Breast epithelium (tissue), 4 donors: ENCODE measurements at regions not wholly inside any gene's neighbourhood (a gene's known extent, or its start where the extent isn't known, plus 50 kb on each side); places are given as distances from the start of the nearest gene placed in this dataset.
A peak's percentile ranks its signal among the peaks of the same experiment; 100 is the strongest.

ENCODE experiments used
- DNase-seq, 2 donors: peaks; one replicate each; pipeline ENCODE4 v3.0.0-alpha.2; 2019; ENCODE audit warnings: low spot score in 2 of 2
- H3K27ac ChIP-seq, 2 donors: fragments of 200-600 bp; sonication (generic) in 1 of 2; one replicate each; pipeline ENCODE4 v1.5.1; 2016 to 2019; ENCODE audit warnings: mild to moderate bottlenecking in 1 of 2
- H3K27me3 ChIP-seq, 2 donors: fragments of 200-600 bp; sonication (generic) in 1 of 2; one replicate each; pipeline versions ENCODE4 v1.5.1 to v1.6.0; 2017 to 2019; ENCODE audit warnings: control low read depth in 1 of 2, mild to moderate bottlenecking in 1 of 2
- H3K36me3 ChIP-seq: fragments of 200-600 bp; one replicate; pipeline ENCODE4 v1.5.1; 2019
- H3K4me1 ChIP-seq, 2 donors: fragments of 200-600 bp; sonication (generic); one replicate each; pipeline ENCODE4 v1.5.1; 2016 to 2019; ENCODE audit warnings: control low read depth in 1 of 2
- H3K4me3 ChIP-seq, 3 donors: fragments of 200-600 bp; sonication (generic); 1 replicate in 2 of 3; 2 replicates in 1 of 3; pipeline ENCODE4 v1.5.1; 2016 to 2019; ENCODE audit warnings: mild to moderate bottlenecking in 3 of 3, moderate library complexity in 2 of 3
- H3K9me3 ChIP-seq, 2 donors: fragments of 200-600 bp; sonication (generic) in 1 of 2; one replicate each; pipeline ENCODE4 v1.5.1; 2016 to 2019; ENCODE audit warnings: control low read depth in 1 of 2
- CTCF ChIP-seq, 3 donors: fragments of 450-650 bp; IDR thresholded peaks; one replicate each; pipeline ENCODE4 v1.5.1; 2016 to 2017; ENCODE audit warnings: antibody characterized with exemption in 3 of 3, mild to moderate bottlenecking in 3 of 3, moderate library complexity in 3 of 3
- POLR2A ChIP-seq: fragments of 450-650 bp; IDR thresholded peaks from one replicate; pipeline ENCODE4 v1.6.1; 2016; ENCODE audit warnings: antibody characterized with exemption, mild to moderate bottlenecking, moderate library complexity
- POLR2AphosphoS5 ChIP-seq, 3 donors: sonication (generic); formaldehyde crosslinking; IDR thresholded peaks; one replicate each; pipeline ENCODE4 v1.6.1; 2017; ENCODE audit warnings: antibody characterized with exemption in 3 of 3
- intact Hi-C: fragments of 100-400 bp; cut with DNase I; formaldehyde crosslinking; loops from one replicate; pipeline ENCODE4 v1.15.1; 2023; ENCODE audit warnings: low total_unique reads

- no peaks in the 10 kb centered on the region for H3K4me1 ChIP-seq
- no peaks in the 10 kb centered on the region for H3K9me3 ChIP-seq
- intact Hi-C loops: no loop called here
- H3K4me3 ChIP-seq: no peak overlapping the region
- TF ChIP-seq POLR2A: no peak
- no peak for TF ChIP-seq CTCF (IDR thresholded peaks at IDR 0.05)
- no peak for TF ChIP-seq POLR2AphosphoS5 (IDR thresholded peaks at IDR 0.05)
- no peak overlapping the region for H3K27ac ChIP-seq
- no peaks in the 10 kb centered on the region for H3K36me3 ChIP-seq
- no peaks in the 10 kb centered on the region for H3K27me3 ChIP-seq
- no peak for DNase-seq
Observed at GRCh38 chr2:6167592-6168138, 475.5 kb downstream of the SOX11 start.

DNA sequence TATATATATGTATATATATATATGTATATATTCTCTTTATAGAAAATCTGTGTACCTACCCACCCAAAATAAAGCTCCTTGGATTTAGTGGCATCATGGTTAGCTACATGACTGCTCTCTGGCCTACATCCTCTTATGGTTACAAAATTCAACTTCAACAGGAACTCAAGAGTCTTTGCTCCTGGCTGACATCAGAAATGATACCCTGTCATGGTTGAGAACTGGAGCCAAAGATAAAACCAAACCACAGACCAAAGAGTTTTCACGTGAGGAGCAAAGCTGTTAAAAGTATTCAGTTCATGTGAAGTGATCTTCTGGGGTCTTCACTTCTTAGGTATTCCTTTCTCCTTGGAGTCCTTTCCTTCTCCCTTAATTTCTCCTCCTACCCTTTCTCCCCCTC is 476.3 kb downstream of the SOX11 start:
- peaks cover 0 to 1% of the 10 kb centered on the region in 2 donors for H3K9me3 ChIP-seq
- intact Hi-C loops: no loop called here
- TF ChIP-seq POLR2A: no peak
- no peak for TF ChIP-seq POLR2AphosphoS5 (IDR thresholded peaks at IDR 0.05)
- H3K27ac ChIP-seq: no peak overlapping the region
- no peak for DNase-seq
- no peaks in the 10 kb centered on the region for H3K36me3 ChIP-seq
- no peaks in the 10 kb centered on the region for H3K4me1 ChIP-seq
- no peaks in the 10 kb centered on the region for H3K27me3 ChIP-seq
- H3K4me3 ChIP-seq: no peak overlapping the region

DNA sequence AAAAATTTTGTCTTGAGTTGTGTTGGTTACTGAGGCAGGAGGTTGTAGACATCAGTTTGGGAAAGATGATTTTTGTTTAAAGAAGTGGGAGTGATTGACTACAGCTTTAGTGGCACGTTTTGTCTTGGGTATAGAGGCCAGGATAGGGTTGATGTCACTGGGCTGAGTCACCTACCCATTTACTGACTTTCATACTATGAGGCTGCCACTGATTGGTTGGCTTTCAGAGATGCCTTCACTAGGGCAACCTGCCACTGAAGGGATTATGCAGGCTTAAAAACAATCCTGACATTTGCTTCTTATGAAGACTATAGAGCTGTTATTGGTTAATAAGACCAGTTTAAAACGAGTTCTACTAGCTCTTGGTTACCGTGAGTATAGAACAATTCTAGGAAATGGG is 479.1 kb downstream of the SOX11 start:
- TF ChIP-seq CTCF (IDR thresholded peaks at IDR 0.05): no peak
- no peak for TF ChIP-seq POLR2A
- no peak for TF ChIP-seq POLR2AphosphoS5 (IDR thresholded peaks at IDR 0.05)
- Histone ChIP-seq H3K27ac (no peak overlapping the region), H3K36me3 (no peaks in the 10 kb centered on the region), H3K4me1 (no peaks in the 10 kb centered on the region), H3K9me3 (peaks cover 0 to 11% of the 10 kb centered on the region in 2 donors), H3K4me3 (no peak overlapping the region), H3K27me3 (no peaks in the 10 kb centered on the region)
- intact Hi-C loops: no loop called here
- DNase-seq: no peak

DNA sequence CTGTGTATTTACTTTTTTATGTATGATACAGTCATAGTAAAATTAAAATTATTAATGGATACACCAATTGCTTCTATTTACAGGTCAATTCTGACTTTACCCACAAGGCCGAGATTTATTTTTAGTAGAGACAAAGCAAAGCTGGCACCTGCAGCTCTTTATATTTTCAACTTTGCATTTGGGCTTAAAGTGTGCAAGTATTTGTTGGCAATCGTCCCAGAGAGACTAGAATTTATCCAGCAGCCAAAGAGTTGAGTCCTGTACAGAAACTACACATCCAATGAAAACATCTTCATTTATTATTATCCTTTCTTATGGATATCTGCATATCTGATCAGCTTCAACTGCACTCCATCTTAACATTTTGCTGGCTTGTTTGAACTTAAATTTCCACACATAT is 485.6 kb downstream of the SOX11 start:
- Histone ChIP-seq H3K27ac (no peak overlapping the region), H3K27me3 (no peaks in the 10 kb centered on the region), H3K9me3 (peaks cover 0 to 11% of the 10 kb centered on the region in 2 donors), H3K4me1 (no peaks in the 10 kb centered on the region), H3K36me3 (no peaks in the 10 kb centered on the region), H3K4me3 (no peak overlapping the region)
- intact Hi-C loops: no loop called here
- no peak for DNase-seq
- TF ChIP-seq POLR2AphosphoS5 (IDR thresholded peaks at IDR 0.05): no peak
- TF ChIP-seq POLR2A: no peak
- TF ChIP-seq CTCF (IDR thresholded peaks at IDR 0.05): no peak

GRCh38 chr2:6181525-6181924 is 489.3 kb downstream of the SOX11 start:
- H3K4me1 ChIP-seq: peaks cover 0 to 3% of the 10 kb centered on the region in 2 donors
- H3K9me3 ChIP-seq: no peaks in the 10 kb centered on the region
- intact Hi-C loops: no loop called here
- peak overlapping the region; percentile 10 to 57 for H3K27ac ChIP-seq
- H3K4me3 ChIP-seq: no peak overlapping the region
- no peak for DNase-seq
- no peaks in the 10 kb centered on the region for H3K36me3 ChIP-seq
- no peaks in the 10 kb centered on the region for H3K27me3 ChIP-seq
- no peak for TF ChIP-seq POLR2A

GRCh38 chr2:6181926-6182325 is 489.7 kb downstream of the SOX11 start:
- no peaks in the 10 kb centered on the region for H3K27me3 ChIP-seq
- TF ChIP-seq POLR2A (no peak), POLR2AphosphoS5 (IDR thresholded peaks at IDR 0.05) (no peak), CTCF (IDR thresholded peaks at IDR 0.05) (no peak)
- no peak for DNase-seq
- peaks cover 0 to 3% of the 10 kb centered on the region in 2 donors for H3K4me1 ChIP-seq
- H3K9me3 ChIP-seq: no peaks in the 10 kb centered on the region
- intact Hi-C loops: no loop called here
- H3K27ac ChIP-seq: peak overlapping the region; percentile 10 to 57
- H3K4me3 ChIP-seq: no peak overlapping the region
- no peaks in the 10 kb centered on the region for H3K36me3 ChIP-seq
